ENCODE measurements at regions not wholly inside any gene's neighbourhood (a gene's known extent, or its start where the extent isn't known, plus 50 kb on each side); places are given as distances from the start of the nearest gene placed in this dataset.

DNA sequence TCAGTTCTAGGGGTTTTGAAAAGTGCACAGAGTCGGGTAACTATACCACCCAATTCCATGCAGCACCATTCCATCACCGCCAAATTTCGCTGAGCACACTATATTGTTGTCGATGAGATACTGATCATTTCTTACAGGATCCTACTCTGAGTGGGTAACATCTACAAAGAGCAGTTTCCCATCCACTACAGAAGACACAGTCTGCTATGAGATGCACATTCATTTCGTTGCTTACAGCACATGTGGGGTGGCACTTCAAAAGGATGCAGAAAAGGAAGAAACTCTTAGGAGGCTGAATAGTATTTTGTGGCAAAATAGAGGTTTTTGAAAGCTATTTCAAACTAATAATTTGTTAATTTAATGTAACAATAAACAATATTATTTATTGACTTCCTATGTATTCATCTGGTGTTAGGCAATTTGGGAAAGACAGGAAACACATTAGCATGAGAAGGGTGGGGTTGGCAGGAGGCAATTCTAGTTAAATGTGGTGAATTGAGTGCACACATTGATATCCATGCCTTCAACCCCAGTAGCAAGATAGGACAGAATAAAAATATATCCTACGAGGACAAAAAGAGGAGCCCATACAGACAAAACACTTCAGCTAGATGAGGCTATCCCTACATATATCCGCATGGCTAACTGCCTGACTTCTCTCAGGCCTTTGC is 186.8 kb upstream of the PARP11 start:
- no peak for TF ChIP-seq POLR2AphosphoS5 (IDR thresholded peaks at IDR 0.05; ENCODE audit: low read depth)
- TF ChIP-seq CTCF (conservative IDR thresholded peaks at IDR 0.05; ENCODE audit: low read depth in 2 of 2), result no peak
- no peak for TF ChIP-seq EZH2phosphoT487 (IDR thresholded peaks at IDR 0.05; ENCODE audit: unreplicated experiment)
- no peak for TF ChIP-seq EZH2 (IDR thresholded peaks at IDR 0.05; ENCODE audit: low read depth, unreplicated experiment)
- TF ChIP-seq CREB1 (CRISPR knock-in tag; IDR thresholded peaks at IDR 0.05; ENCODE audit: low read depth), result no peak
- no peak for TF ChIP-seq ZNF114 (CRISPR knock-in tag; IDR thresholded peaks at IDR 0.05)
- no peak for TF ChIP-seq ETS1 (IDR thresholded peaks at IDR 0.05)
- TF ChIP-seq REST (IDR thresholded peaks at IDR 0.05; ENCODE audit: unreplicated experiment), result no peak
- no peak for TF ChIP-seq JUNB (IDR thresholded peaks at IDR 0.05; ENCODE audit: unreplicated experiment)
- TF ChIP-seq ZNF331 (CRISPR knock-in tag; IDR thresholded peaks at IDR 0.05; ENCODE audit: low read depth), result no peak
- no peak for TF ChIP-seq NANOG (IDR thresholded peaks at IDR 0.05; ENCODE audit: borderline replicate concordance)
- TF ChIP-seq ZNF462 (CRISPR knock-in tag; IDR thresholded peaks at IDR 0.05), result no peak
- TF ChIP-seq STAT1 (IDR thresholded peaks at IDR 0.05; ENCODE audit: unreplicated experiment), result no peak

All from GM23338 (cell line).